Embryonic facial prominence (tissue), 1 donor: ENCODE measurements at regions not wholly inside any gene's neighbourhood (a gene's known extent, or its start where the extent isn't known, plus 50 kb on each side); places are given as distances from the start of the nearest gene placed in this dataset.

Source experiments
- DNase-seq: peaks from one replicate; pipeline ENCODE4 v3.0.0-alpha.2; 2016; ENCODE audit errors: extremely low spot score

- no peak for DNase-seq
Measured at GRCh38 chr2:217066510-217067270, 206.8 kb upstream of the TNP1 start.

- DNase-seq, result no peak
Measured at GRCh38 chr2:217065695-217066405, 206.0 kb upstream of the TNP1 start.

- no peak for DNase-seq
Measured at GRCh38 chr2:217065012-217065290, 205.1 kb upstream of the TNP1 start.

GRCh38 chr2:217064234-217065011, 204.6 kb upstream of the TNP1 start:
- DNase-seq, result no peak

- no peak for DNase-seq
Measured at GRCh38 chr2:217063238-217063755, 203.4 kb upstream of the TNP1 start.

- no peak for DNase-seq
Measured at GRCh38 chr2:217062768-217063167, 202.9 kb upstream of the TNP1 start.

- DNase-seq, result no peak
Measured at GRCh38 chr2:217061916-217062505, 202.1 kb upstream of the TNP1 start.

- DNase-seq, result no peak
Measured at GRCh38 chr2:217060951-217061547, 201.2 kb upstream of the TNP1 start.

GRCh38 chr2:217060516-217060915, 200.7 kb upstream of the TNP1 start:
- DNase-seq, result no peak

GRCh38 chr2:217058791-217059755, 199.2 kb upstream of the TNP1 start:
- no peak for DNase-seq

- DNase-seq, result no peak
Measured at GRCh38 chr2:217057773-217058172, 197.9 kb upstream of the TNP1 start.

- no peak for DNase-seq
Measured at GRCh38 chr2:217055624-217056023, 195.8 kb upstream of the TNP1 start.

GRCh38 chr2:217054791-217055190, 194.9 kb upstream of the TNP1 start:
- no peak for DNase-seq

GRCh38 chr2:217052856-217053577, 193.2 kb upstream of the TNP1 start:
- DNase-seq, result no peak

GRCh38 chr2:217051416-217051815, 191.6 kb upstream of the TNP1 start:
- DNase-seq, result no peak

- no peak for DNase-seq
Measured at GRCh38 chr2:217049956-217050355, 190.1 kb upstream of the TNP1 start.

- DNase-seq, result no peak
Measured at GRCh38 chr2:217049422-217049821, 189.6 kb upstream of the TNP1 start.

- no peak for DNase-seq
Measured at GRCh38 chr2:217048730-217049129, 188.9 kb upstream of the TNP1 start.

GRCh38 chr2:217047631-217048030, 187.8 kb upstream of the TNP1 start:
- DNase-seq, result no peak

- DNase-seq, result no peak
Measured at GRCh38 chr2:217047209-217047608, 187.3 kb upstream of the TNP1 start.
